ENCODE measurements at regions not wholly inside any gene's neighbourhood (a gene's known extent, or its start where the extent isn't known, plus 50 kb on each side); places are given as distances from the start of the nearest gene placed in this dataset.

GRCh38 chr11:45461514-45461913, 175.4 kb upstream of the SYT13 start:
- TF ChIP-seq ZBTB7A (IDR thresholded peaks at IDR 0.05; ENCODE audit: low read depth) = no peak
- TF ChIP-seq EP300 (IDR thresholded peaks at IDR 0.05; ENCODE audit: borderline replicate concordance) = no peak
- TF ChIP-seq EGR1 (IDR thresholded peaks at IDR 0.05) = no peak
- no peak for TF ChIP-seq USF1 (IDR thresholded peaks at IDR 0.05)
- TF ChIP-seq CEBPB (IDR thresholded peaks at IDR 0.05) = no peak
- no peak for TF ChIP-seq RAD21 (IDR thresholded peaks at IDR 0.05; ENCODE audit: low read depth)
- TF ChIP-seq REST (IDR thresholded peaks at IDR 0.05; ENCODE audit: low read depth) = no peak
- no peak for TF ChIP-seq TCF12 (IDR thresholded peaks at IDR 0.05; ENCODE audit: low read depth)
- TF ChIP-seq CREB1 (IDR thresholded peaks at IDR 0.05; ENCODE audit: low read depth) = no peak
- no peak for TF ChIP-seq YY1 (IDR thresholded peaks at IDR 0.05; ENCODE audit: low read depth)
- TF ChIP-seq MAX (IDR thresholded peaks at IDR 0.05) = no peak
- TF ChIP-seq FOXM1 (IDR thresholded peaks at IDR 0.05; ENCODE audit: borderline replicate concordance, low read depth) = no peak
- no peak for TF ChIP-seq NFIC (IDR thresholded peaks at IDR 0.05)
- TF ChIP-seq TEAD4 (IDR thresholded peaks at IDR 0.05) = no peak

GRCh38 chr11:45459491-45459890, 173.3 kb upstream of the SYT13 start:
- TF ChIP-seq EGR1 (IDR thresholded peaks at IDR 0.05) (no peak), REST (IDR thresholded peaks at IDR 0.05; ENCODE audit: low read depth) (no peak), ZBTB7A (IDR thresholded peaks at IDR 0.05; ENCODE audit: low read depth) (no peak), EP300 (IDR thresholded peaks at IDR 0.05; ENCODE audit: borderline replicate concordance) (no peak), CREB1 (IDR thresholded peaks at IDR 0.05; ENCODE audit: low read depth) (no peak), TCF12 (IDR thresholded peaks at IDR 0.05; ENCODE audit: low read depth) (no peak), CEBPB (IDR thresholded peaks at IDR 0.05) (no peak), TAF1 (IDR thresholded peaks at IDR 0.05; ENCODE audit: low read depth) (no peak), USF1 (IDR thresholded peaks at IDR 0.05) (no peak), RAD21 (IDR thresholded peaks at IDR 0.05; ENCODE audit: low read depth) (no peak)

- TF ChIP-seq CEBPB (IDR thresholded peaks at IDR 0.05) = no peak
Observed at GRCh38 chr11:45458269-45458668, 172.1 kb upstream of the SYT13 start.

- no peak for TF ChIP-seq TAF1 (IDR thresholded peaks at IDR 0.05; ENCODE audit: low read depth)
Observed at GRCh38 chr11:45457649-45458048, 171.5 kb upstream of the SYT13 start.

GRCh38 chr11:45456686-45457085, 170.5 kb upstream of the SYT13 start:
- TF ChIP-seq YY1 (IDR thresholded peaks at IDR 0.05; ENCODE audit: low read depth) = no peak

- TF ChIP-seq EGR1 (IDR thresholded peaks at IDR 0.05) (no peak), REST (IDR thresholded peaks at IDR 0.05; ENCODE audit: low read depth) (no peak), EP300 (IDR thresholded peaks at IDR 0.05; ENCODE audit: borderline replicate concordance) (no peak), YY1 (IDR thresholded peaks at IDR 0.05; ENCODE audit: low read depth) (no peak), TAF1 (IDR thresholded peaks at IDR 0.05; ENCODE audit: low read depth) (no peak), TCF12 (IDR thresholded peaks at IDR 0.05; ENCODE audit: low read depth) (no peak), RAD21 (IDR thresholded peaks at IDR 0.05; ENCODE audit: low read depth) (no peak)
Observed at GRCh38 chr11:45455536-45455935, 169.4 kb upstream of the SYT13 start.

Measured in Ishikawa (cell line).